ENCODE measurements at regions not wholly inside any gene's neighbourhood (a gene's known extent, or its start where the extent isn't known, plus 50 kb on each side); places are given as distances from the start of the nearest gene placed in this dataset.

DNA sequence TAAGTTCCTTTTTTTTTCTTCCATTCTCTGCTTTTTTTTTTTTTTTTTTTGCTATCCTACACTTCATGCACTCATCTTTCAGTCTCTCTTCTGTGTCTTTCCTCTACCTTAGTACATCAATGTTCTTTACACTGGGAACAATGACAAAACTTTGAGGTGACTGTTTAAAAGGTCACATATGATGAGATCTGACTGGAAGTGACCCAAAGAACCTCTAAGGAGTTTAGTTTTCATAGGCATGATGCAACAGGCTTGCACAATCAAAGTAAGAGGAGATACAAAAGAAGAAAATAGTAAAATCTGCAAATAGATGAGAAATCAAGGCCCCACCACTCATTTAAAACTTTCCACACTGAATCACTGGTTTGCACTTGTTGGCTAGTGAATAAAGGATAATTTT, 840.8 kb downstream of the TBC1D32 start (continued):
- TF ChIP-seq SRSF7 (optimal IDR thresholded peaks at IDR 0.05; ENCODE audit: low read depth, low read length) (no peak), CREBBP (IDR thresholded peaks at IDR 0.05; ENCODE audit: low read depth, low read length) (no peak), PML (IDR thresholded peaks at IDR 0.05; ENCODE audit: low read length) (no peak), ELF4 (CRISPR knock-in tag; IDR thresholded peaks at IDR 0.05) (no peak), NFATC3 (IDR thresholded peaks at IDR 0.05) (no peak)
- TF ChIP-seq, protein P1, sequence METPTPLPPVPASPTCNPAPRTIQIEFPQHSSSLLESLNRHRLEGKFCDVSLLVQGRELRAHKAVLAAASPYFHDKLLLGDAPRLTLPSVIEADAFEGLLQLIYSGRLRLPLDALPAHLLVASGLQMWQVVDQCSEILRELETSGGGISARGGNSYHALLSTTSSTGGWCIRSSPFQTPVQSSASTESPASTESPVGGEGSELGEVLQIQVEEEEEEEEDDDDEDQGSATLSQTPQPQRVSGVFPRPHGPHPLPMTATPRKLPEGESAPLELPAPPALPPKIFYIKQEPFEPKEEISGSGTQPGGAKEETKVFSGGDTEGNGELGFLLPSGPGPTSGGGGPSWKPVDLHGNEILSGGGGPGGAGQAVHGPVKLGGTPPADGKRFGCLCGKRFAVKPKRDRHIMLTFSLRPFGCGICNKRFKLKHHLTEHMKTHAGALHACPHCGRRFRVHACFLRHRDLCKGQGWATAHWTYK (CRISPR knock-in tag; IDR thresholded peaks at IDR 0.05): no peak

DNA sequence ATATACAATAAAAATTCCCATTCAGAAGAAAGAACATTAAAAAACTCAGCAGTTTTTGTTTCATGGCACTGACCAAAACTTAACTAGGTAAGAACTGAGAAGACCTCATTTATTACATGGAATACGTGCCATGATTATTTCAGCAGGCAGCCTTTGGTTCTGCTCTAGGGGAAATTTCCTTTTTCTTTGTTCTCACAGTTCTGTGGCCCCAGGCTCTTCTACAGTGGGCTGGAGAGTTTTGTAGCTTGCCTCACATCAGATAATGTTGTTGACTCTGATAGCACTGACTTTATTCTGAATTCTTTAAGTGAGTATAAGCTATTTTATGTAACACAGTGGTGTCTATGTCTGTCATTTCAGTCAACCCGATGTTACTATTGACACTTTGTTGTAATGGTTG, 844.3 kb downstream of the TBC1D32 start:
- Histone ChIP-seq H3K4me2 (ENCODE audit: insufficient read depth, low read length) (no peak overlapping the region), H3K4me3 (no peak overlapping the region), H3K36me3 (ENCODE audit: control insufficient read depth, insufficient read depth, low read length) (no peaks in the 10 kb centered on the region), H3K9me3 (replicated peaks; ENCODE audit: control insufficient read depth, insufficient read depth, low read depth, low read length) (no peaks in the 10 kb centered on the region), H3K9ac (ENCODE audit: insufficient read depth in 1 of 2, low read depth in 2 of 2, low read length in 2 of 2) (no peak overlapping the region), H3K9me1 (ENCODE audit: control insufficient read depth, insufficient read depth, low read length) (no peaks in the 10 kb centered on the region), H3K27ac (ENCODE audit: extremely low read depth, low read depth, low read length) (no peak overlapping the region), H3K79me2 (ENCODE audit: control insufficient read depth, insufficient read depth, low read length) (no peaks in the 10 kb centered on the region), H2AFZ (ENCODE audit: low read depth, low read length) (no peak overlapping the region), H3K27me3 (ENCODE audit: control insufficient read depth in 2 of 2, insufficient read depth in 2 of 2, low read length in 2 of 2) (no peaks in the 10 kb centered on the region), H3K4me1 (replicated peaks in 1 of 2; ENCODE audit: control insufficient read depth in 2 of 2, insufficient read depth in 2 of 2, low read length in 2 of 2) (no peaks in the 10 kb centered on the region), H4K20me1 (replicated peaks; ENCODE audit: control insufficient read depth, insufficient read depth, low read length) (no peaks in the 10 kb centered on the region)
- TF ChIP-seq HEY1 (CRISPR knock-in tag; IDR thresholded peaks at IDR 0.05; ENCODE audit: borderline replicate concordance): no peak
- FAIRE-seq: no peak
- intact Hi-C loops (cut with micrococcal nuclease): no loop called here
- ChIA-PET CTCF (ENCODE audit: low intra/inter-chr PET ratio) (no interaction called here), POLR2A (no interaction called here)
- WGBS (ENCODE audit: insufficient coverage, low coverage, missing lambda C conversion rate): 4% methylated on average over 2 of the region's 2 CpGs
- in situ Hi-C loops (cut with MboI): no loop called here
- no peak for DNase-seq (ENCODE audit: extremely low read depth in 1 of 4, low spot score in 3 of 4)
- no TSS peak for BruUV-seq (replicated peaks)
- ATAC-seq: no peak
